ENCODE measurements at regions not wholly inside any gene's neighbourhood (a gene's known extent, or its start where the extent isn't known, plus 50 kb on each side); places are given as distances from the start of the nearest gene placed in this dataset.

GRCh38 chr4:75255261-75255660 lies 258.9 kb downstream of the RCHY1 start:
- DNase-seq (ENCODE audit: extremely low read depth in 1 of 4, low spot score in 3 of 4), result no peak
- Histone ChIP-seq H3K79me2 (ENCODE audit: control insufficient read depth, insufficient read depth, low read length) (no peaks in the 10 kb centered on the region), H3K9ac (ENCODE audit: insufficient read depth in 1 of 2, low read depth in 2 of 2, low read length in 2 of 2) (no peak overlapping the region), H3K4me3 (no peak overlapping the region), H3K27me3 (ENCODE audit: control insufficient read depth in 2 of 2, insufficient read depth in 2 of 2, low read length in 2 of 2) (no peaks in the 10 kb centered on the region), H3K36me3 (ENCODE audit: control insufficient read depth, insufficient read depth, low read length) (no peaks in the 10 kb centered on the region), H3K27ac (ENCODE audit: extremely low read depth, low read depth, low read length) (no peak overlapping the region), H3K4me1 (replicated peaks in 1 of 2; ENCODE audit: control insufficient read depth in 2 of 2, insufficient read depth in 2 of 2, low read length in 2 of 2) (no peaks in the 10 kb centered on the region), H4K20me1 (replicated peaks; ENCODE audit: control insufficient read depth, insufficient read depth, low read length) (no peaks in the 10 kb centered on the region), H2AFZ (ENCODE audit: low read depth, low read length) (no peak overlapping the region), H3K4me2 (ENCODE audit: insufficient read depth, low read length) (no peak overlapping the region), H3K9me3 (replicated peaks; ENCODE audit: control insufficient read depth, insufficient read depth, low read depth, low read length) (no peaks in the 10 kb centered on the region), H3K9me1 (ENCODE audit: control insufficient read depth, insufficient read depth, low read length) (no peaks in the 10 kb centered on the region)
- intact Hi-C loops (cut with micrococcal nuclease), result no loop called here
- 0% methylated on average over 4 of the region's 4 CpGs for WGBS (ENCODE audit: insufficient coverage, low coverage, missing lambda C conversion rate)
- FAIRE-seq, result no peak
- ATAC-seq, result no peak
- BruUV-seq (replicated peaks), result no TSS peak
- in situ Hi-C loops (cut with MboI), result no loop called here
- ChIA-PET POLR2A (no interaction called here), CTCF (ENCODE audit: low intra/inter-chr PET ratio) (no interaction called here)
- TF ChIP-seq SMAD1 (IDR thresholded peaks at IDR 0.05; ENCODE audit: low read depth, low read length, partially characterized antibody) (no peak), RFX1 (IDR thresholded peaks at IDR 0.05) (no peak), BRF1 (IDR thresholded peaks at IDR 0.05; ENCODE audit: borderline replicate concordance, extremely low read depth, insufficient read length) (no peak), ARNT (IDR thresholded peaks at IDR 0.05) (no peak), ZNF354B (CRISPR knock-in tag; IDR thresholded peaks at IDR 0.05) (no peak)

DNA sequence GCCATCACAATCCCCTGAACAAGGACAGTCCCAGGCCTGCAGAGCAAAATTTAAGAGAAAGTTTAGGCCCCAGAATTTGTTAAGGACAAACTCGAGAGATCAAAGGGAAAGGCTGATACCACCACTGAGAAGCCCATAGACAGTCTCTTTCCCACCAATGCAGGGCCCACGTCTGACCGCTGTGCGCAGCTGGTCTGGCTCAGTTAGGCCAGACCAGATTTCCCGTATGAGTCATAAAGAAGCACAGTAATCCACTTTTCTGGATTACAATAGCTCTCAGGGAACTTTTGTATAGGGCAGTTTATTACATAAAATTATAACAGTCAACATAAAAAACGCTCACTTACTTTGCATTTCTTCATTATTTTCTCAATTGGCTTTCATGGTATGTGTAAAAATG lies 259.5 kb downstream of the RCHY1 start:
- Histone ChIP-seq H3K9me1 (ENCODE audit: control insufficient read depth, insufficient read depth, low read length) (no peaks in the 10 kb centered on the region), H4K20me1 (replicated peaks; ENCODE audit: control insufficient read depth, insufficient read depth, low read length) (no peaks in the 10 kb centered on the region), H3K4me2 (ENCODE audit: insufficient read depth, low read length) (no peak overlapping the region), H3K9ac (ENCODE audit: insufficient read depth in 1 of 2, low read depth in 2 of 2, low read length in 2 of 2) (no peak overlapping the region), H3K9me3 (replicated peaks; ENCODE audit: control insufficient read depth, insufficient read depth, low read depth, low read length) (no peaks in the 10 kb centered on the region), H3K79me2 (ENCODE audit: control insufficient read depth, insufficient read depth, low read length) (no peaks in the 10 kb centered on the region), H3K4me1 (replicated peaks in 1 of 2; ENCODE audit: control insufficient read depth in 2 of 2, insufficient read depth in 2 of 2, low read length in 2 of 2) (no peaks in the 10 kb centered on the region), H3K27me3 (ENCODE audit: control insufficient read depth in 2 of 2, insufficient read depth in 2 of 2, low read length in 2 of 2) (no peaks in the 10 kb centered on the region), H2AFZ (ENCODE audit: low read depth, low read length) (no peak overlapping the region), H3K27ac (ENCODE audit: extremely low read depth, low read depth, low read length) (no peak overlapping the region), H3K4me3 (no peak overlapping the region), H3K36me3 (ENCODE audit: control insufficient read depth, insufficient read depth, low read length) (no peaks in the 10 kb centered on the region)
- no peak for ATAC-seq
- ChIA-PET POLR2A (no interaction called here), CTCF (ENCODE audit: low intra/inter-chr PET ratio) (no interaction called here)
- intact Hi-C loops (cut with micrococcal nuclease) (no loop called here), in situ Hi-C loops (cut with MboI) (no loop called here)
- WGBS (ENCODE audit: insufficient coverage, low coverage, missing lambda C conversion rate), result 12% methylated on average over 6 of the region's 6 CpGs
- TF ChIP-seq SMARCC2 (IDR thresholded peaks at IDR 0.05; ENCODE audit: low read depth) (no peak), ZNF644 (tag; IDR thresholded peaks at IDR 0.05; ENCODE audit: low read depth) (no peak), ZFP30 (CRISPR knock-in tag; IDR thresholded peaks at IDR 0.05; ENCODE audit: borderline replicate concordance) (no peak), HDAC8 (tag; IDR thresholded peaks at IDR 0.05) (no peak)
- TF ChIP-seq, protein P1, sequence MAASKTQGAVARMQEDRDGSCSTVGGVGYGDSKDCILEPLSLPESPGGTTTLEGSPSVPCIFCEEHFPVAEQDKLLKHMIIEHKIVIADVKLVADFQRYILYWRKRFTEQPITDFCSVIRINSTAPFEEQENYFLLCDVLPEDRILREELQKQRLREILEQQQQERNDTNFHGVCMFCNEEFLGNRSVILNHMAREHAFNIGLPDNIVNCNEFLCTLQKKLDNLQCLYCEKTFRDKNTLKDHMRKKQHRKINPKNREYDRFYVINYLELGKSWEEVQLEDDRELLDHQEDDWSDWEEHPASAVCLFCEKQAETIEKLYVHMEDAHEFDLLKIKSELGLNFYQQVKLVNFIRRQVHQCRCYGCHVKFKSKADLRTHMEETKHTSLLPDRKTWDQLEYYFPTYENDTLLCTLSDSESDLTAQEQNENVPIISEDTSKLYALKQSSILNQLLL (CRISPR knock-in tag; IDR thresholded peaks at IDR 0.05; ENCODE audit: borderline replicate concordance), result no peak
- TF ChIP-seq, protein P2, sequence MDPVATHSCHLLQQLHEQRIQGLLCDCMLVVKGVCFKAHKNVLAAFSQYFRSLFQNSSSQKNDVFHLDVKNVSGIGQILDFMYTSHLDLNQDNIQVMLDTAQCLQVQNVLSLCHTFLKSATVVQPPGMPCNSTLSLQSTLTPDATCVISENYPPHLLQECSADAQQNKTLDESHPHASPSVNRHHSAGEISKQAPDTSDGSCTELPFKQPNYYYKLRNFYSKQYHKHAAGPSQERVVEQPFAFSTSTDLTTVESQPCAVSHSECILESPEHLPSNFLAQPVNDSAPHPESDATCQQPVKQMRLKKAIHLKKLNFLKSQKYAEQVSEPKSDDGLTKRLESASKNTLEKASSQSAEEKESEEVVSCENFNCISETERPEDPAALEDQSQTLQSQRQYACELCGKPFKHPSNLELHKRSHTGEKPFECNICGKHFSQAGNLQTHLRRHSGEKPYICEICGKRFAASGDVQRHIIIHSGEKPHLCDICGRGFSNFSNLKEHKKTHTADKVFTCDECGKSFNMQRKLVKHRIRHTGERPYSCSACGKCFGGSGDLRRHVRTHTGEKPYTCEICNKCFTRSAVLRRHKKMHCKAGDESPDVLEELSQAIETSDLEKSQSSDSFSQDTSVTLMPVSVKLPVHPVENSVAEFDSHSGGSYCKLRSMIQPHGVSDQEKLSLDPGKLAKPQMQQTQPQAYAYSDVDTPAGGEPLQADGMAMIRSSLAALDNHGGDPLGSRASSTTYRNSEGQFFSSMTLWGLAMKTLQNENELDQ (CRISPR knock-in tag; IDR thresholded peaks at IDR 0.05; ENCODE audit: borderline replicate concordance), result no peak
- BruUV-seq (replicated peaks), result no TSS peak
- DNase-seq (ENCODE audit: extremely low read depth in 1 of 4, low spot score in 3 of 4), result no peak
- no peak for FAIRE-seq
